ENCODE measurements at regions not wholly inside any gene's neighbourhood (a gene's known extent, or its start where the extent isn't known, plus 50 kb on each side); places are given as distances from the start of the nearest gene placed in this dataset.

DNA sequence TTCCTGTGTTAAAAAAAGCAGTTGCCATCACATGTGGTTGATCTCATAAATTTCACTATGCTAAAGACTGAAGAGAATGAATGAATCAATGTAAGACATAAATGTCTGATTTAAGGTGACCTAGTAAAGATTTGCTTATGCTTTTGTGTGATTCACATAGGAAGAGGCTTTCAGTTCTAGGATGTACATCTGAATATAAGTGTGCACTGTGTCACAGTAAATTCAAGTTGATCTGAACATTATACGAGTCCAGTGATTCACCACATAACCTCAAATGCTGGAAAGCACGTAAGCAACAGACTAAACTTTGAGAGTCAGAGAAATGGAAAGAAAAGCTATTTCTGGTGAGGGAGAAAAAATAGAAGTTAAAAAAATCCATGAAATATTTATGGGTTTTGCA, 567.9 kb downstream of the EPHA5 start:
- no peak for DNase-seq (ENCODE audit: extremely low spot score)
- CTCF ChIA-PET: no interaction called here
- TF ChIP-seq ARNT (IDR thresholded peaks at IDR 0.05): no peak
- TF ChIP-seq ELF4 (IDR thresholded peaks at IDR 0.05): no peak
- no peak for TF ChIP-seq L3MBTL2 (conservative IDR thresholded peaks at IDR 0.05)
- no peak for TF ChIP-seq TARDBP (IDR thresholded peaks at IDR 0.05)
- no peak for TF ChIP-seq LEF1 (IDR thresholded peaks at IDR 0.05; ENCODE audit: borderline replicate concordance)
- TF ChIP-seq, protein P1, sequence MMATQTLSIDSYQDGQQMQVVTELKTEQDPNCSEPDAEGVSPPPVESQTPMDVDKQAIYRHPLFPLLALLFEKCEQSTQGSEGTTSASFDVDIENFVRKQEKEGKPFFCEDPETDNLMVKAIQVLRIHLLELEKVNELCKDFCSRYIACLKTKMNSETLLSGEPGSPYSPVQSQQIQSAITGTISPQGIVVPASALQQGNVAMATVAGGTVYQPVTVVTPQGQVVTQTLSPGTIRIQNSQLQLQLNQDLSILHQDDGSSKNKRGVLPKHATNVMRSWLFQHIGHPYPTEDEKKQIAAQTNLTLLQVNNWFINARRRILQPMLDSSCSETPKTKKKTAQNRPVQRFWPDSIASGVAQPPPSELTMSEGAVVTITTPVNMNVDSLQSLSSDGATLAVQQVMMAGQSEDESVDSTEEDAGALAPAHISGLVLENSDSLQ (IDR thresholded peaks at IDR 0.05): no peak
- no peak for TF ChIP-seq ZNF384 (IDR thresholded peaks at IDR 0.05)
- no peak for TF ChIP-seq BHLHE40 (IDR thresholded peaks at IDR 0.05; ENCODE audit: borderline replicate concordance)
- TF ChIP-seq HDGF (IDR thresholded peaks at IDR 0.05; ENCODE audit: borderline replicate concordance): no peak
- POLR2A ChIA-PET: no interaction called here

GRCh38 chr4:65096630-65097029, 573.7 kb downstream of the EPHA5 start:
- DNase-seq (ENCODE audit: extremely low spot score): no peak
- ChIA-PET POLR2A (no interaction called here), CTCF (interaction anchor here (0.5 kb wide), 1 partner anchor 1118 kb away, joined by 5 read pairs; no protein-coding TSS in a partner anchor)
- TF ChIP-seq SUZ12 (IDR thresholded peaks at IDR 0.05) (no peak), ARNT (IDR thresholded peaks at IDR 0.05) (no peak), HDGF (IDR thresholded peaks at IDR 0.05; ENCODE audit: borderline replicate concordance) (no peak), ELF4 (IDR thresholded peaks at IDR 0.05) (no peak), FOXK2 (IDR thresholded peaks at IDR 0.05) (no peak), FOXM1 (IDR thresholded peaks at IDR 0.05; ENCODE audit: borderline replicate concordance) (no peak), CTBP1 (IDR thresholded peaks at IDR 0.05; ENCODE audit: borderline replicate concordance) (no peak), SP1 (IDR thresholded peaks at IDR 0.05) (no peak), ZNF384 (IDR thresholded peaks at IDR 0.05) (no peak), L3MBTL2 (conservative IDR thresholded peaks at IDR 0.05) (no peak), TARDBP (IDR thresholded peaks at IDR 0.05) (no peak), BHLHE40 (IDR thresholded peaks at IDR 0.05; ENCODE audit: borderline replicate concordance) (no peak), LEF1 (IDR thresholded peaks at IDR 0.05; ENCODE audit: borderline replicate concordance) (no peak), NFRKB (IDR thresholded peaks at IDR 0.05) (no peak)
- TF ChIP-seq, protein P1 (IDR thresholded peaks at IDR 0.05): no peak

DNA sequence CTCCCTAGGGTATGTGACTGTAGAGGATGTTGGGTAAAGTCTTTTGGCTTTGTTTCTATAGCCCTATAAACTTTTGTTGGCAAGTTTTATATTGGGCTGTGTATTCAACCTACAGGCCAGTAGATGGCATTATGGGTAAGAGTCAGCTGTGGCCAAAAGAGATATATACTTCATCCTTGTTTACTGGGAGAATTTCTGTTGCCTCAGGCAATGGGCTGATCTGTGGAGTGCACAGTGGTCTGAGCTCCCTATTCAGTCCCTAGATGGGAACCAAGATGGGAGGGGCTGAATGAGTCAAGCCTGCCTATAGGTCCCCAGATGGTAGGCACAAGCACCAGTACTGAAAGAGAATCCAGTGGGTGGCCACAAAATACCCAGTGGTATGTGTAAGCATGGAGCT, 580.6 kb downstream of the EPHA5 start:
- CTCF ChIA-PET: no interaction called here
- POLR2A ChIA-PET: no interaction called here

DNA sequence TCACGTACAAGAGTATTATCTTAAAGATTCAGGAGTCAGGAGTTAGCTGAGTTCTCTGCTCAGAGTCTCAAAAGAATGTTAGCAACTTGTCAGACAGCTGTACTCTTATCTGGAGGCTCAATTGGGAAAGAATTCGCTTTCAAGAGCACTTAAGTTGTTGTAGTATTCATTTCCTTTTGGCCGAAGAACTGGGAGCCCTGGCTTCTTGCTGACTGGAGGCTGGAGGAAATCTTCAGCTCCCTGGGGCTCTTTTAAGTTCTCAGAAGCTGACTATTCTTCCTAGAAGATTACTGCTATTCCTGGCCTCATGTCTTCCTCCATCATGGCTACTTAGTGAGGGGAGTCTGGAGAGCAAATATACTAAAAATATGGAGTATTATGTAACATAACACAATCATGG, 587.2 kb downstream of the EPHA5 start:
- no peak for TF ChIP-seq FOXK2 (IDR thresholded peaks at IDR 0.05)
- no peak for TF ChIP-seq BHLHE40 (IDR thresholded peaks at IDR 0.05; ENCODE audit: borderline replicate concordance)
- TF ChIP-seq, protein P1 (IDR thresholded peaks at IDR 0.05): no peak
- no peak for TF ChIP-seq FOXM1 (IDR thresholded peaks at IDR 0.05; ENCODE audit: borderline replicate concordance)
- no peak for TF ChIP-seq SP1 (IDR thresholded peaks at IDR 0.05)
- no peak for TF ChIP-seq ZNF384 (IDR thresholded peaks at IDR 0.05)
- TF ChIP-seq ARNT (IDR thresholded peaks at IDR 0.05): no peak
- no peak for TF ChIP-seq ELF4 (IDR thresholded peaks at IDR 0.05)
- TF ChIP-seq LEF1 (IDR thresholded peaks at IDR 0.05; ENCODE audit: borderline replicate concordance): no peak
- TF ChIP-seq SUZ12 (IDR thresholded peaks at IDR 0.05): no peak
- no peak for TF ChIP-seq NFRKB (IDR thresholded peaks at IDR 0.05)
- no peak for DNase-seq (ENCODE audit: extremely low spot score)
- POLR2A ChIA-PET: no interaction called here
- CTCF ChIA-PET: no interaction called here

More for the DNA sequence above, 580.6 kb downstream of the EPHA5 start:
- DNase-seq (ENCODE audit: extremely low spot score): no peak
- TF ChIP-seq SUZ12 (IDR thresholded peaks at IDR 0.05) (no peak), BHLHE40 (IDR thresholded peaks at IDR 0.05; ENCODE audit: borderline replicate concordance) (no peak), SP1 (IDR thresholded peaks at IDR 0.05) (no peak), HDGF (IDR thresholded peaks at IDR 0.05; ENCODE audit: borderline replicate concordance) (no peak), ELF4 (IDR thresholded peaks at IDR 0.05) (no peak), ZNF384 (IDR thresholded peaks at IDR 0.05) (no peak), NFRKB (IDR thresholded peaks at IDR 0.05) (no peak), CTBP1 (IDR thresholded peaks at IDR 0.05; ENCODE audit: borderline replicate concordance) (no peak), FOXK2 (IDR thresholded peaks at IDR 0.05) (no peak), ARNT (IDR thresholded peaks at IDR 0.05) (no peak)

DNA sequence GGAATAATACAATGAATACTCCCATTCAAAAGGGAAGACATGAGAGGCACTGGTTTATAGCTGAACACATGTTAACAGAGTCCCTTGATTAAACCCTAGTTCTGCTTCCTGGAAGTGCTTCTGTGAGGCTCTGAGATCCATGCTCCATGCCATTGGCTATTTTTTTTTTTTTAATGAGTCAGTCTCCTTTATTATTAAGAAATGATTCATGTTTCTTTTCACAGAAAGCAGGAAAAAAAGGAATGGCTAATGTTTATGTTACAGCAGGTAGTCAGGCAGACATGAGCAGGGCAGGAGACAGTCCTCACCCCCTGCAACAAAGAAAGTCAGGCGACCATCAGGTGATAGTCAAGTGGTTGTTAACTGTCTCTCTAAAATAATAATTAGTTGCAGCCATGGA, 598.7 kb downstream of the EPHA5 start:
- ChIA-PET CTCF (interaction anchor here (0.6 kb wide), 1 partner anchor 1569 kb away, joined by 6 read pairs; no protein-coding TSS in a partner anchor), POLR2A (no interaction called here)
- TF ChIP-seq BHLHE40 (IDR thresholded peaks at IDR 0.05; ENCODE audit: borderline replicate concordance) (no peak), FOXA1 (IDR thresholded peaks at IDR 0.05) (no peak), FOXK2 (IDR thresholded peaks at IDR 0.05) (no peak), TARDBP (IDR thresholded peaks at IDR 0.05) (no peak)
- TF ChIP-seq, protein P1 (IDR thresholded peaks at IDR 0.05): no peak
- no peak for DNase-seq (ENCODE audit: extremely low spot score)

DNA sequence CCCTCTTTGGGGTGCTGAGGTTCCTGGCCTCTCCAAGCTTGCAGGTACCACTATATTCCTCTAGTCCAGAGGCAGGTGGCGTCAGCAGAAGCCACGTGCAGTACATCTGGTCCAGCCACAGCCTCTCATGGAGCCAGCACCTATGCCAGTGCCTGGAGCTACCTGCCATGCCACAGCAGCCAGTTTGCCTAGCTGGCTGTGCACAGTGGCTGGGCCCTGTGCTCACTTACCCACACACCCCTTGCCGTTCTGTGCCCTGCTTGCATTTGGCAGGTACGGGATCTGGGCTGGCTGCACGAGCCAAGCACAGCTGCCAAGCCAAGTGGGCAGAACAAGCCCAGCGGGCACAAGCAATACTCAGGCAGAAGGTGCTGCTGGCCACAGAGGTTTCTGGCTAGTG, 601.1 kb downstream of the EPHA5 start:
- DNase-seq (ENCODE audit: extremely low spot score): no peak
- TF ChIP-seq CTBP1 (IDR thresholded peaks at IDR 0.05; ENCODE audit: borderline replicate concordance) (no peak), ZNF384 (IDR thresholded peaks at IDR 0.05) (no peak), SUZ12 (IDR thresholded peaks at IDR 0.05) (no peak), ARNT (IDR thresholded peaks at IDR 0.05) (no peak), HDGF (IDR thresholded peaks at IDR 0.05; ENCODE audit: borderline replicate concordance) (no peak), SP1 (IDR thresholded peaks at IDR 0.05) (no peak), LEF1 (IDR thresholded peaks at IDR 0.05; ENCODE audit: borderline replicate concordance) (no peak), FOXK2 (IDR thresholded peaks at IDR 0.05) (no peak), FOXA1 (IDR thresholded peaks at IDR 0.05) (no peak), L3MBTL2 (conservative IDR thresholded peaks at IDR 0.05) (no peak), BHLHE40 (IDR thresholded peaks at IDR 0.05; ENCODE audit: borderline replicate concordance) (no peak), FOXM1 (IDR thresholded peaks at IDR 0.05; ENCODE audit: borderline replicate concordance) (no peak), NFRKB (IDR thresholded peaks at IDR 0.05) (no peak), ELF4 (IDR thresholded peaks at IDR 0.05) (no peak), TARDBP (IDR thresholded peaks at IDR 0.05) (no peak)
- TF ChIP-seq, protein P1 (IDR thresholded peaks at IDR 0.05): no peak
- POLR2A ChIA-PET: no interaction called here
- CTCF ChIA-PET: no interaction called here
